Activated naive CD4-positive, alpha-beta T cell treated with anti-CD3 and anti-CD28 coated beads, Interleukin-2, amount 50 U/mL, for 16 hours (primary cell): ENCODE measurements at regions not wholly inside any gene's neighbourhood (a gene's known extent, or its start where the extent isn't known, plus 50 kb on each side); places are given as distances from the start of the nearest gene placed in this dataset.

Experiments used
- DNase-seq: peaks from one replicate; pipeline ENCODE4 v3.0.0-alpha.2; 2020

GRCh38 chr11:33520112-33520511 lies 180.5 kb downstream of the C11orf91 start:
- no peak for DNase-seq

DNA sequence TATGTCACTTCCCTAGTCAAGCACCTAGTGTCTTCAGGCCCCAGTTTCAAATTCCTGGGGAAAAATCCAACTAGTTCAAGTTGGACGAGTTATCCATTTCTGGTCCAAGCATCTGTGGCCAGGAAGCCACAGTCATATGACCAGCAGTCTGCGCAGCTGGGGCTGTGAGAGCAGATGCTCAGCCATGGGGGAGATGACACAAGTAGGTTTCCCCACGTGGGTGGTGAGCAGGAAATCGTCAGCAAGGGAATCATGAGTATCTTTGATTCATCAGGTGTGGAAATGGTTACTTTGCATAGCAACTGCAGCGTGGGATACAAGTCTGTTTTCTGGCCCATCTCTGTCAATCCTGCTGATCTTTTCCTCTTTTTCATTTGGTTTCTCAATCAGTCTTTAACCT lies 185.3 kb downstream of the C11orf91 start:
- no peak for DNase-seq

- DNase-seq: no peak
Measured at GRCh38 chr11:33514079-33514925, 186.3 kb downstream of the C11orf91 start.

GRCh38 chr11:33509632-33510031 lies 191.0 kb downstream of the C11orf91 start:
- no peak for DNase-seq

- DNase-seq: no peak
Measured at GRCh38 chr11:33507967-33508366, 192.7 kb downstream of the C11orf91 start.

DNA sequence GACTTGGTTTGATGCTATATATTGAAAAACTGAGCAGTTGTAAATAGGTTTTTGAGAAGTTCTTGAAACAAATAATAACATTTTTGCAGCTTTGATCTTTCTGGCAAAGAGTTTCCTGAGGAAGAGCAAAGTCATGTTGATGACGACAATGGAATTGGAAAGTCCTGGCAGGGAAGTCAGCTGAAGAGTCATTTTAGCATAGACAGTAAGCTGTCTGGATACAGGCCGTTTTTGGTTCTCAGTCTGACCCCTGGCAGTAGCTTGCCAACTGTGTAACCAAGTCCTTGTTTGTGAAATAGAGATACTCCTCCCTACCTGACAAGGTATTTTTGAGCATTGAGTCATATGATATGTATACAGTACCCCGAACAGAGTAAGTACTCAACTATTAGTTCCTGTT lies 193.3 kb downstream of the C11orf91 start:
- DNase-seq: no peak

DNA sequence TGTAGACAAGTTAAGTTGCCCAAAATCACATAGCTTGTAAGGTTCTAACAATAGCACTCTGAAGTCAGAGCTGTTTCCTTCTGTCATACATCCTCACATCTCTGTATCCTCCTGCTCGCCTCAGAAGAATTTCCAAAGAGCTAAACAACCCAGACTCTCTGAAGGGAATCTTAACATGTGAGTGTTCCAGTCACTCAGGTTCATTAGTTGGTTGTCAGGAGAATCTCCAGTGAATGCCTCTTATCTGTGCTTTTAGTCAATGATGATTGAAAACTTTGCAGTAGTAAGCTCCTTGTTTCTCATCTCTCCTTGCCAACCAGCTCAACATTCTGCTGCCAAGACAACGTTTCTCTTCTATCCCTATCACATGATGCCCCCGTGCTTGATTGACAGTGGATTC lies 195.5 kb downstream of the C11orf91 start:
- no peak for DNase-seq

- no peak for DNase-seq
Measured at GRCh38 chr11:33500861-33501479, 199.7 kb downstream of the C11orf91 start.

GRCh38 chr11:33500332-33500731 lies 200.3 kb downstream of the C11orf91 start:
- no peak for DNase-seq

GRCh38 chr11:33492596-33492995 lies 208.0 kb downstream of the C11orf91 start:
- no peak for DNase-seq

- no peak for DNase-seq
Measured at GRCh38 chr11:33490842-33491370, 209.7 kb downstream of the C11orf91 start.

- DNase-seq: no peak
Measured at GRCh38 chr11:33488971-33489370, 211.7 kb downstream of the C11orf91 start.

DNA sequence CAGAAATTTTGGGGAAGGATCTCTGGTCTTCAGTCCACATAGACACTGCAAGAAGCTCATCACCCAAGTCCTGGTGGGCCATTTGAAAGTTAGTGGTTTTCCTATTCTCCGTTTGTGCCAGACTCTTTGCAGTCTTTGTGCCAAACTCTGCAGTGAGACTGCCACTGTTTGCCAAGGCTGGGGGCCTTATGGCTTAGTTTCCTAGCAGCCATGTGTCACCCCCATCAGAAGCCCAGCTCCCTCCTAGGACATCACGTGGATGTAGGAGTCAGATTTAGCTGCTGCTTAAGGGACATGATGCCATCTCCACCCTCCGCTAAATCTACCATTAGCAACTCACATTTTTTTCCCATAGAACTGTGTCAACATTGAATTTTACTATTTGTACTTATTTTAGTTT lies 220.0 kb downstream of the C11orf91 start:
- DNase-seq: no peak

DNA sequence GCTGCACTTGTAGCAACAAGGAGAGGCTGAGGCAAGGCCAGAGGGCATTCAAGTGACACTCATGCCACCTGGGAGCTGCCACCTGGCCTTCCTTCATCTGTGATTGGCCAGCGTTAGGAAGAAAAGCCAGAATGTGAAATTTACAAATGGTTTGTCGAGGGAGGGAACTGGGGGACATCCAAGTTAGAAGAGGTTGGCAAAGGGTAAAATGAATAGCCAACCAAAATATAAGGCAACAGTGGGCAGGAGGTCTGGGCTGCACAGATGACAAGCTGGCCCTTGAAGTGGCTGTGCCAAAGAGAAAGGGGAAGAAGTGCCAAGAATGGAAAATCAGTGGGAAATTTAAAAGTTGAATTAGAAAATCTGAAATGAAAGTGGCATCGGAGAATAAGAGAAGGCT lies 221.4 kb downstream of the C11orf91 start:
- no peak for DNase-seq

- DNase-seq: no peak
Measured at GRCh38 chr11:33478111-33478573, 221.0 kb downstream of the HIPK3 start.

DNA sequence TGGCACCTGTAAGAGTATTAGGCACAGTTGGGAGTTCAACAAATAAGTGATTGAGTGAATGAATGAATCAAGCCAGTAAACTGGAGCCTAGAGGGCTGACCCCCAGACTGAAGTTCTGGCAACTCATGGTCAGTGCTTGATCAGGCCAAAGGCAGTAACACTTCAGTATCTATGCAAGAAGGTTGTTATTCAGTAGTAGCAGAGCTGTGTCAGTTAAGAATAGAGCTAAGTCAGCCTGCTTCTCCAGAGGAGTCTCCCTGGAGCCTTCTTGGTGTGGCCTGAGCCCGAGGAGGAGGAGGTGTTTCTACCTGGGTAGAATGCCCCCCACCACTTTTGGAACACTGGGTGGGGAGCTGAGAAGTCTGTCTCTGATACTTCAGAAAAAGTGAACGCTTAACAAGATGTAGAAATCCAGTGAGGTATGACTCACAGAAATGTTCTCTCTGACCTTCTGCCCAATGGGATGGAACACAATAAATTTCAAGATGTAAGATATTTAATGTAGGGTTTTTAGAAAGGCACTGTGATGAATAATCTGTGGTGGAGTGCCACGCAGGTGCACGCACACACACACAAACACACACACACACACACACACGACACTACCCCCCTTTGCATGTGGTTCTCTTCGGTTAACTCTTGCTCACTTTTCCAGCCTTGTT lies 219.9 kb downstream of the HIPK3 start:
- no peak for DNase-seq

GRCh38 chr11:33475993-33476392 lies 218.8 kb downstream of the HIPK3 start:
- DNase-seq: no peak

GRCh38 chr11:33474866-33475265 lies 217.7 kb downstream of the HIPK3 start:
- no peak for DNase-seq

- DNase-seq: no peak
Measured at GRCh38 chr11:33471541-33471940, 214.4 kb downstream of the HIPK3 start.

GRCh38 chr11:33467966-33468365 lies 210.8 kb downstream of the HIPK3 start:
- DNase-seq: no peak

DNA sequence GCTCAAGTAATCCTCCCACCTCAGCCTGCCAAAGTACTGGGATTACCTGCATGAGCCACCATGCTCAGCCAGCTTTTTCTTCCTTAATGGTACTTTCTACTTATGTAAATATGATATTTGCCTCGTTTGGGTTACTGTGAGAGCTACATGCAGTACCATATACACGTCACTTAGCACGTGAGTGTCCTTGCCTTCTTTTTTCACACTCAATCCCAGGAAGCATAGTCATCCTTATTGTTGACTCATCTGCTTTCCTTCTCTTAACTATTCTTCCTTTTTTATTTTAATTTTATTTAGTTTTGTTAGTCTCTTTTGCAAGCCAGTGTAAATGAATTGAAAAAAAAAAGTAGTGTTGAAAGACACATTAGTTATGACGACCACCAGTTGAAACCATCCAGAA lies 205.9 kb downstream of the HIPK3 start:
- no peak for DNase-seq

DNA sequence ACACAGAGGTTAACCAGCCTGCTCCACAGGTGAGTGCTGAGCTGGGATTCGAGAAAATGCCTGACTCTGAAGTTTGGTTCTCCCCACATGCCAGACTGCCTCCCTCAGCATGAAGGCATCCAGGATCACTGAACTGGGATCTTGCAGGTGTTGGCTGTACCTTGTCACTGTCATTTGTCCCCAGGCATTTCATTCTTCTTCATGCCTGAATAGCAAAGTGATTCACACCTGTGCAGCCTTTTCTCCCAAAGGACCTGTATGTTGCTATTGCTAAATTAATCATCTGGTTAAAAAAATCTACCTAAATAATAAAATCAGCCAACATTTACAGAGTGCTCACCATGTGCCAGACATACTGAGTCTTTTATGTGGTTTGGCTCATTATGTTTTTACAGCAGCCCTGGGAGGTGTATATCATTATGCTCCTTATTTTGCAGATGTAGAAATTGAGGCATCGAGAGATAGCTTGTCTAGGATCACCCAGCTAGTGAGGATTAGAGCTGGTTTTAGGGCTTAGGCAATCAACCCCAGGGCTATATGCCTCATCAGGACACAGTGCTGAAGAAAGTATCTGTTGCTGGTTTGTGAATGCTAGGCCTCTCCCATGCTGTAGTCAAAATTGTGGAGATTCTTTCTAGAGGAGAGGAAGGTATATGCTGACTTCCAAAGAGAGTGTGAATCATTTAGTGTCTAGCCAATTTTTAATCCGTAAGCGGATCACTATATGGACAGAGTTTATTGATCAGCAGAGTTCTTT lies 204.4 kb downstream of the HIPK3 start:
- DNase-seq: no peak

GRCh38 chr11:33457948-33458347 lies 200.8 kb downstream of the HIPK3 start:
- DNase-seq: no peak
